ENCODE measurements at regions not wholly inside any gene's neighbourhood (a gene's known extent, or its start where the extent isn't known, plus 50 kb on each side); places are given as distances from the start of the nearest gene placed in this dataset.

- DNase-seq = no peak
These were observed 189.0 kb downstream of the PLPP3 start for GRCh38 chr1:56390232-56390867.

- no peak for DNase-seq
These were observed 189.6 kb downstream of the PLPP3 start for GRCh38 chr1:56389813-56390212.

- DNase-seq = no peak
These were observed 192.2 kb downstream of the PLPP3 start for GRCh38 chr1:56387071-56387740.

- no peak for DNase-seq
These were observed 194.0 kb downstream of the PLPP3 start for GRCh38 chr1:56385314-56385713.

- no peak for DNase-seq
These were observed 196.4 kb downstream of the PLPP3 start for GRCh38 chr1:56382929-56383328.

GRCh38 chr1:56380531-56380930, 198.8 kb downstream of the PLPP3 start:
- no peak for DNase-seq

GRCh38 chr1:56378341-56379070, 200.9 kb downstream of the PLPP3 start:
- no peak for DNase-seq

GRCh38 chr1:56377431-56377830, 201.9 kb downstream of the PLPP3 start:
- DNase-seq = no peak

- peak in 1 of 2 experiments; percentile 7 for DNase-seq
These were observed 203.0 kb downstream of the PLPP3 start for GRCh38 chr1:56376188-56376984.

GRCh38 chr1:56375326-56375804, 204.0 kb downstream of the PLPP3 start:
- DNase-seq = no peak

GRCh38 chr1:56374026-56374974, 205.1 kb downstream of the PLPP3 start:
- no peak for DNase-seq

- DNase-seq = no peak
These were observed 208.8 kb downstream of the PLPP3 start for GRCh38 chr1:56370513-56370912.

- DNase-seq = no peak
These were observed 216.2 kb downstream of the PLPP3 start for GRCh38 chr1:56363007-56363770.

- DNase-seq = no peak
These were observed 219.3 kb downstream of the PLPP3 start for GRCh38 chr1:56360021-56360420.

GRCh38 chr1:56359056-56359455, 220.3 kb downstream of the PLPP3 start:
- DNase-seq = no peak

GRCh38 chr1:56357927-56358690, 221.3 kb downstream of the PLPP3 start:
- DNase-seq = no peak

GRCh38 chr1:56356376-56356990, 222.9 kb downstream of the PLPP3 start:
- no peak for DNase-seq

GRCh38 chr1:56355918-56356317, 223.4 kb downstream of the PLPP3 start:
- no peak for DNase-seq

GRCh38 chr1:56355422-56355821, 223.9 kb downstream of the PLPP3 start:
- DNase-seq = no peak

GRCh38 chr1:56345831-56346230, 233.5 kb downstream of the PLPP3 start:
- no peak for DNase-seq

Measured in cerebellar nuclear complex (tissue), 1 donor.